K562 (cell line): ENCODE measurements at regions not wholly inside any gene's neighbourhood (a gene's known extent, or its start where the extent isn't known, plus 50 kb on each side); places are given as distances from the start of the nearest gene placed in this dataset.

Experiments
- ATF4 ChIP-seq: fragments of 450-650 bp; formaldehyde crosslinking; IDR thresholded peaks from 2 replicates; pipeline ENCODE4 v1.4.0; 2022; ENCODE audit warnings: mild to moderate bottlenecking, moderate library complexity
- CHCHD3 ChIP-seq: fragments of 250-450 bp; sonication (Bioruptor Pico); IDR thresholded peaks from 2 replicates; pipeline ENCODE4 v2.1.2; 2022; ENCODE audit warnings: mild to moderate bottlenecking
- CTCF ChIP-seq, 3 experiments: IDR thresholded peaks in 2 of 3; conservative IDR thresholded peaks in 1 of 3; 2 replicates each; pipeline ENCODE4 v1.5.1; 2011 to 2012; ENCODE audit warnings: low read length in 3 of 3, mild to moderate bottlenecking in 3 of 3, control low read depth in 2 of 3, improper control_type of control experiment in 1 of 3, inconsistent platforms in 1 of 3, low read depth in 1 of 3, mixed read lengths in 1 of 3, moderate library complexity in 1 of 3; ENCODE audit not compliant: insufficient read depth in 2 of 3
- DNMT1 ChIP-seq: fragments of 450-650 bp; IDR thresholded peaks from 2 replicates; pipeline ENCODE4 v1.6.1; 2016; ENCODE audit warnings: antibody characterized with exemption, mild to moderate bottlenecking
- E2F1 ChIP-seq: sonication (generic); formaldehyde crosslinking; IDR thresholded peaks from 2 replicates; pipeline ENCODE4 v1.8.1; 2023; ENCODE audit warnings: mild to moderate bottlenecking, missing genetic modification reagents, moderate library complexity
- E2F8 ChIP-seq: fragments of 450-650 bp; IDR thresholded peaks from 2 replicates; pipeline ENCODE4 v1.7.1; 2018; ENCODE audit warnings: mild to moderate bottlenecking, low read depth; ENCODE audit not compliant: partially characterized antibody
- ELF4 ChIP-seq: fragments of 450-650 bp; formaldehyde crosslinking; IDR thresholded peaks from 2 replicates; pipeline ENCODE4 v1.4.0; 2022; ENCODE audit warnings: missing genetic modification characterization
- EP400 ChIP-seq: fragments of 450-650 bp; IDR thresholded peaks from 2 replicates; pipeline ENCODE4 v1.6.1; 2017; ENCODE audit warnings: antibody characterized with exemption, mild to moderate bottlenecking, moderate library complexity
- ERF ChIP-seq: fragments of 450-650 bp; formaldehyde crosslinking; IDR thresholded peaks from 2 replicates; pipeline ENCODE4 v1.4.0; 2020; ENCODE audit warnings: mild to moderate bottlenecking, mixed read lengths
- MAFF ChIP-seq: IDR thresholded peaks from 2 replicates; pipeline ENCODE4 v1.6.1; 2012; ENCODE audit warnings: low read length, improper control_type of control experiment
- MAFG ChIP-seq: fragments of 450-650 bp; conservative IDR thresholded peaks from 2 replicates; pipeline ENCODE4 v1.6.1; 2016; ENCODE audit warnings: missing genetic modification characterization, missing compliant biosample characterization
- NR2C2 ChIP-seq, 2 experiments: fragments of 200-800 bp in 1 of 2; sonication (Bioruptor generic) in 1 of 2; sonication (generic) in 1 of 2; formaldehyde crosslinking in 1 of 2; IDR thresholded peaks; 2 replicates each; pipeline versions ENCODE4 v1.6.1 to v1.8.0; 2016 to 2022; ENCODE audit warnings: mild to moderate bottlenecking in 1 of 2, missing compliant biosample characterization in 1 of 2, missing genetic modification characterization in 1 of 2, missing genetic modification reagents in 1 of 2
- POLR2AphosphoS5 ChIP-seq: IDR thresholded peaks from 2 replicates; pipeline ENCODE4 v1.6.1; 2011; ENCODE audit warnings: mild to moderate bottlenecking, low read depth, low read length, moderate library complexity; ENCODE audit not compliant: control insufficient read depth, insufficient read depth
- ZNF121 ChIP-seq: sonication (generic); formaldehyde crosslinking; conservative IDR thresholded peaks from 2 replicates; pipeline ENCODE4 v1.8.0; 2022; ENCODE audit warnings: missing genetic modification reagents
- ZNF134 ChIP-seq: fragments of 250-450 bp; sonication (Bioruptor Pico); conservative IDR thresholded peaks from 2 replicates; pipeline ENCODE4 v1.4.0; 2020
- ZNF184 ChIP-seq: sonication (generic); formaldehyde crosslinking; IDR thresholded peaks from 2 replicates; pipeline ENCODE4 v1.5.0; 2020; ENCODE audit warnings: missing genetic modification reagents

GRCh38 chr6:27138837-27139755 is 108.4 kb upstream of the PRSS16 start (continued):
- TF ChIP-seq DNMT1 = no peak
- TF ChIP-seq CTCF (IDR thresholded peaks at IDR 0.05 in 2 of 3, conservative IDR thresholded peaks at IDR 0.05 in 1 of 3; ENCODE audit: insufficient read depth in 2 of 3, low read depth in 1 of 3, low read length in 3 of 3) = no peak; a peak in 1 of 6 replicates
- peak; percentile 60; the same call in 1 of the 2 replicates for TF ChIP-seq NR2C2 (CRISPR knock-in tag; IDR thresholded peaks at IDR 0.05)
- peak; percentile 89 for TF ChIP-seq NR2C2 (tag; IDR thresholded peaks at IDR 0.05)
- peak; percentile 40; the same call in 1 of the 2 replicates for TF ChIP-seq MAFF
- no peak for TF ChIP-seq MAFG (tag)
- TF ChIP-seq ELF4 (CRISPR knock-in tag) = peak; percentile 83
- TF ChIP-seq ZNF184 (CRISPR knock-in tag) = no peak
- peak; percentile 100 for TF ChIP-seq E2F8
- TF ChIP-seq POLR2AphosphoS5 = peak; percentile 97
- peak; percentile 69 for TF ChIP-seq ATF4 (CRISPR knock-in tag)
- peak; percentile 58 for TF ChIP-seq CHCHD3 (CRISPR knock-in tag)
- peak; percentile 98 for TF ChIP-seq E2F1 (CRISPR knock-in tag)
- TF ChIP-seq EP400 = peak; percentile 78
- TF ChIP-seq ZNF134 (CRISPR knock-in tag) = no peak; the same call in 1 of the 2 replicates
- TF ChIP-seq ZNF121 = no peak
- TF ChIP-seq ERF (CRISPR knock-in tag) = peak; percentile 83
